ENCODE measurements at regions not wholly inside any gene's neighbourhood (a gene's known extent, or its start where the extent isn't known, plus 50 kb on each side); places are given as distances from the start of the nearest gene placed in this dataset.

GRCh38 chr12:71029302-71029701, 108.8 kb upstream of the PTPRR start:
- TF ChIP-seq, protein P1, sequence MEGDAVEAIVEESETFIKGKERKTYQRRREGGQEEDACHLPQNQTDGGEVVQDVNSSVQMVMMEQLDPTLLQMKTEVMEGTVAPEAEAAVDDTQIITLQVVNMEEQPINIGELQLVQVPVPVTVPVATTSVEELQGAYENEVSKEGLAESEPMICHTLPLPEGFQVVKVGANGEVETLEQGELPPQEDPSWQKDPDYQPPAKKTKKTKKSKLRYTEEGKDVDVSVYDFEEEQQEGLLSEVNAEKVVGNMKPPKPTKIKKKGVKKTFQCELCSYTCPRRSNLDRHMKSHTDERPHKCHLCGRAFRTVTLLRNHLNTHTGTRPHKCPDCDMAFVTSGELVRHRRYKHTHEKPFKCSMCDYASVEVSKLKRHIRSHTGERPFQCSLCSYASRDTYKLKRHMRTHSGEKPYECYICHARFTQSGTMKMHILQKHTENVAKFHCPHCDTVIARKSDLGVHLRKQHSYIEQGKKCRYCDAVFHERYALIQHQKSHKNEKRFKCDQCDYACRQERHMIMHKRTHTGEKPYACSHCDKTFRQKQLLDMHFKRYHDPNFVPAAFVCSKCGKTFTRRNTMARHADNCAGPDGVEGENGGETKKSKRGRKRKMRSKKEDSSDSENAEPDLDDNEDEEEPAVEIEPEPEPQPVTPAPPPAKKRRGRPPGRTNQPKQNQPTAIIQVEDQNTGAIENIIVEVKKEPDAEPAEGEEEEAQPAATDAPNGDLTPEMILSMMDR (IDR thresholded peaks at IDR 0.05; ENCODE audit: insufficient read depth, low read depth, low read length) = no peak
- TF ChIP-seq EZH2 (IDR thresholded peaks at IDR 0.05; ENCODE audit: insufficient read depth, low read length) = no peak
